ENCODE measurements at regions not wholly inside any gene's neighbourhood (a gene's known extent, or its start where the extent isn't known, plus 50 kb on each side); places are given as distances from the start of the nearest gene placed in this dataset.

- Histone ChIP-seq H3K27me3 (no peaks in the 10 kb centered on the region), H3K9me3 (replicated peaks in 1 of 3) (no peaks in the 10 kb centered on the region), H3K4me3 (no peak overlapping the region), H3K36me3 (replicated peaks in 1 of 2) (no peaks in the 10 kb centered on the region), H3K4me1 (replicated peaks in 1 of 2) (no peaks in the 10 kb centered on the region), H3K27ac (no peak overlapping the region)
- TF ChIP-seq POLR2A (IDR thresholded peaks at IDR 0.05) (no peak), CTCF (IDR thresholded peaks at IDR 0.05) (no peak)
- DNase-seq: no peak
- WGBS, 4 donors: 92 to 96% (median 93%) methylated on average over 3 of the region's 3 CpGs
- intact Hi-C loops (cut with DNase I): no loop called here
These were observed 221.1 kb downstream of the SNX10 start for GRCh38 chr7:26512737-26513136.

GRCh38 chr7:26513948-26514347 lies 222.3 kb downstream of the SNX10 start:
- H3K27ac ChIP-seq: no peak overlapping the region
- H3K9me3 ChIP-seq (replicated peaks in 1 of 3): no peaks in the 10 kb centered on the region
- DNase-seq: no peak
- H3K36me3 ChIP-seq (replicated peaks in 1 of 2): no peaks in the 10 kb centered on the region
- H3K4me1 ChIP-seq (replicated peaks in 1 of 2): no peaks in the 10 kb centered on the region
- TF ChIP-seq POLR2A (IDR thresholded peaks at IDR 0.05) (no peak), CTCF (IDR thresholded peaks at IDR 0.05) (no peak)
- no peak overlapping the region for H3K4me3 ChIP-seq
- WGBS, 4 donors: 58 to 84% (median 70%) methylated on average over 2 of the region's 2 CpGs
- no peaks in the 10 kb centered on the region for H3K27me3 ChIP-seq
- intact Hi-C loops (cut with DNase I): no loop called here

- H3K27me3 ChIP-seq: no peaks in the 10 kb centered on the region
- H3K4me3 ChIP-seq: no peak overlapping the region
- DNase-seq: no peak
- TF ChIP-seq CTCF (IDR thresholded peaks at IDR 0.05) (no peak), POLR2A (IDR thresholded peaks at IDR 0.05) (no peak)
- H3K4me1 ChIP-seq (replicated peaks in 1 of 2): no peaks in the 10 kb centered on the region
- H3K27ac ChIP-seq: no peak overlapping the region
- H3K9me3 ChIP-seq (replicated peaks in 1 of 3): no peaks in the 10 kb centered on the region
- no peaks in the 10 kb centered on the region for H3K36me3 ChIP-seq (replicated peaks in 1 of 2)
- intact Hi-C loops (cut with DNase I): no loop called here
- 69 to 84% (median 74%) methylated on average over 5 of the region's 5 CpGs for WGBS, 4 donors
These were observed 223.0 kb downstream of the SNX10 start for GRCh38 chr7:26514633-26515032.

- Histone ChIP-seq H3K9me3 (replicated peaks in 1 of 3) (no peaks in the 10 kb centered on the region), H3K27ac (no peak overlapping the region), H3K4me3 (no peak overlapping the region), H3K27me3 (no peaks in the 10 kb centered on the region), H3K36me3 (replicated peaks in 1 of 2) (no peaks in the 10 kb centered on the region), H3K4me1 (replicated peaks in 1 of 2) (no peaks in the 10 kb centered on the region)
- WGBS, 4 donors: 42 to 56% (median 51%) methylated on average over 8 of the region's 8 CpGs
- TF ChIP-seq POLR2A (IDR thresholded peaks at IDR 0.05): no peak
- DNase-seq: no peak
- intact Hi-C loops (cut with DNase I): no loop called here
These were observed 223.7 kb downstream of the SNX10 start for GRCh38 chr7:26515314-26515842.

- H3K9me3 ChIP-seq (replicated peaks in 1 of 3): peaks cover 0 to 3% (median 0%) of the 10 kb centered on the region in 3 donors
- H3K4me3 ChIP-seq: no peak overlapping the region
- intact Hi-C loops (cut with DNase I): no loop called here
- DNase-seq: no peak
- no peak overlapping the region for H3K27ac ChIP-seq
- no peaks in the 10 kb centered on the region for H3K4me1 ChIP-seq (replicated peaks in 1 of 2)
- TF ChIP-seq POLR2A (IDR thresholded peaks at IDR 0.05): no peak
- TF ChIP-seq CTCF (IDR thresholded peaks at IDR 0.05): no peak
- 68 to 86% (median 79%) methylated on average over 3 of the region's 3 CpGs for WGBS, 4 donors
- H3K27me3 ChIP-seq: no peaks in the 10 kb centered on the region
- H3K36me3 ChIP-seq (replicated peaks in 1 of 2): no peaks in the 10 kb centered on the region
These were observed 228.8 kb downstream of the SNX10 start for GRCh38 chr7:26520483-26520882.
